SH-SY5Y (cell line): ENCODE measurements at regions not wholly inside any gene's neighbourhood (a gene's known extent, or its start where the extent isn't known, plus 50 kb on each side); places are given as distances from the start of the nearest gene placed in this dataset.

ENCODE experiments used
- GATA2 ChIP-seq: IDR thresholded peaks from 2 replicates; pipeline ENCODE4 v1.6.1; 2011; ENCODE audit warnings: mild to moderate bottlenecking, low read depth, low read length
- GATA3 ChIP-seq: IDR thresholded peaks from 2 replicates; pipeline ENCODE4 v1.6.1; 2011; ENCODE audit warnings: low read depth, mild to moderate bottlenecking, low read length, moderate library complexity

DNA sequence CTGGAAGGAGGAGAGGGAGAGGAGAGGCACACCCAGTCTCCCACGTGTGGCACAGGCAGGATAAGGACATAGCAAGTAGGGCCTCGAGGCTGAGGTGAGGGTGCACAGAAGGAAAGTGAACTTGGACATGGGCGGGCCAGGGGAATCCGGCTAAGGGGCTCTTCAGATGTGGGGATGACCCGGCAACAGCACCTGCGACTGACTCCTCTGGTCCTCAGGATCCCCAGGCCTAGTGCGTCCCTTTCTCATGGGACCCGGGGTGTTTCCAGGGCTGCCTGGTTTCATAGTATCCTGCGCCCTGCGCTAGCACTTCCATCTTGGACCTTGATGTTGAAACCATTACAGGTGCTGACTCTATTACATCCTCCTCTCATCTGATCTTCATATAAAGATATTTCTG lies 96.1 kb upstream of the LYZL2 start:
- TF ChIP-seq GATA2, result no peak
- TF ChIP-seq GATA3, result no peak
